ENCODE measurements at regions not wholly inside any gene's neighbourhood (a gene's known extent, or its start where the extent isn't known, plus 50 kb on each side); places are given as distances from the start of the nearest gene placed in this dataset.
"Not testable (repeated sequence)": the region's sequence is repeated elsewhere in the genome, so short reads cannot be mapped to it uniquely, and the experiment has no call there.

DNA sequence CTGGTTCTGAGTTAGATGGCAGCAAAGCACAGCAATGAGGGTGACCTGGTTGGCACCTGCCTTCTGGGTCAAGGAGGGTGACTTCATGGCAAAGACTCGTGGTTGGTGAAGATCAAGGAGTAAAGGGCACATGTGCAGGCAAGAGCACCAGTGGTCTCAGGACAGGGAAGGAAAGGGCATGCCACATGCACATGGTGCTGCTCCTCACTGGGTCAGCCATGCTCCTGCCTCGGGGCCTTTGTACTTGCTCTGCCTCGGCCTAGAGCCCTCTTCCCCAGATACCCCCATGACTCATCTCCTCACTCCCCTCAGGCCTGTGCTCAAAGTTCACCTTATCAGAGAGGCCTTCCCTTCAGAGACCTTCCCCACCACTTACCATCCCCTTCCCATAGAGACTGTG is 106.7 kb upstream of the KDM7A start:
- Mint-ChIP-seq H3K9me3 (ENCODE audit: low read depth) (peaks cover 7% of the 10 kb centered on the region), H3K27ac (no peak overlapping the region), H3K4me3 (no peak overlapping the region), H3K36me3 (peaks cover 2% of the 10 kb centered on the region), H3K4me1 (ENCODE audit: low read depth) (no peaks in the 10 kb centered on the region), H3K27me3 (no peaks in the 10 kb centered on the region)

DNA sequence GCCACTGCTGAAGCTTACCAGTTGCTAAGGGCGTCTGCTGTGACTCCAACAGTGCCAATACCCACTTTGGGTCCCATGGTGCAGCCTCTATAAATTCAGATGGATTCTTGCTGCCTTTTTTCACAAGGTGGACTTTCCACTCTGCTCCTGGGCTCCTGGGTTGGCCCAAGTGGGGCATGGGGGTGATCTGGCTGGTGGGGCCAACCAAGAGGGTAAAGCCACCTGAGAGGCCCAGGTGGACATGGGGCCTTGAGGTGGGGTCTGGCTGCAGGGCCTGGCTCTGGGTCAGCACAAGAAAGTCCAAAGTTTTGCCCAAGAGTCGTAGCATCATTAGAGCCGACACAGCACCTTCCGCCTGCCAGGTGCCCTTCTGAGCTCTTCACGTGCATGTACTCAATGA is 105.2 kb upstream of the KDM7A start:
- Mint-ChIP-seq H3K4me1 (ENCODE audit: low read depth) (no peaks in the 10 kb centered on the region), H3K36me3 (no peaks in the 10 kb centered on the region), H3K4me3 (no peak overlapping the region), H3K27ac (no peak overlapping the region), H3K27me3 (no peaks in the 10 kb centered on the region), H3K9me3 (ENCODE audit: low read depth) (peaks cover 7% of the 10 kb centered on the region)

DNA sequence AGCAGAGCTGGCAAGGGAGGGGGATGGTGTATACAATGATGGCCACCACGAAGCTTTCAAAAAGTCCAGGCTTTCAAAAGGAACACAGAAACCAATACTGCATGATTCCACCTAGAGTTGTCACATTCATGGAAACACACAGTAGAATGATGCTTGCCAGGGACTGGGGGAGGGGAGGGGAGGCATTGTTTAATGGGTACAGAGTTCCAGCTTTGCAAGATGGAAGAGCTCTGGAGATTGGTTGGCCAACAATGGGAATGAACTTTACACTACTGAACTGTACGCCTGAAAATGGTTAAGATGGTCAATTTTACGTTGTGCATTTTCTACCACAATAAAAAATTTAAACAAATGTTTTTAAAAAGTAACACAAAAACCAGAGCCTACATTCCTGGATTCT is 104.5 kb upstream of the KDM7A start:
- Mint-ChIP-seq H3K27me3 (no peaks in the 10 kb centered on the region), H3K27ac (no peak overlapping the region), H3K4me1 (ENCODE audit: low read depth) (no peaks in the 10 kb centered on the region), H3K4me3 (no peak overlapping the region), H3K9me3 (ENCODE audit: low read depth) (peaks cover 7% of the 10 kb centered on the region), H3K36me3 (no peaks in the 10 kb centered on the region)

DNA sequence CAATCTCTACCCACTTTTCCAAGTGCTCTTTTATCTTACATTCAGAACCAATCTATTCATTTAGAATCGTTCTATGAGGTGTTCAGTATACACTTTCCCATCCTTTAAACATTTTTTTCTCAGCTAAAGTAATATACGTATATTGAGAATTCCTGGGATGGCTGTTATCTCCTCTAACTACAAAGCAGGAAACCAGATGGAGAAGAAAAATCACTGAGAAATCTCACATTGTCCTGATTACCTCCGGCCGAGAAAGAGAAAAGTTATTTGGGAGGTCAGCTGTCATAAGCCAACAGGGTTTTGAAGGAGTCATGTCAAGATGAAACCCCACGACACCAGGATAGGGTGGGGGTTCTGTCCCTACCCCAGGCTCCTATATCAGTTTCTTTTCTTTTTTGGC is 99.2 kb upstream of the KDM7A start:
- Mint-ChIP-seq H3K27me3 (no peaks in the 10 kb centered on the region), H3K9me3 (ENCODE audit: low read depth) (no peaks in the 10 kb centered on the region), H3K4me3 (no peak overlapping the region), H3K36me3 (no peaks in the 10 kb centered on the region), H3K4me1 (ENCODE audit: low read depth) (no peaks in the 10 kb centered on the region), H3K27ac (no peak overlapping the region)

DNA sequence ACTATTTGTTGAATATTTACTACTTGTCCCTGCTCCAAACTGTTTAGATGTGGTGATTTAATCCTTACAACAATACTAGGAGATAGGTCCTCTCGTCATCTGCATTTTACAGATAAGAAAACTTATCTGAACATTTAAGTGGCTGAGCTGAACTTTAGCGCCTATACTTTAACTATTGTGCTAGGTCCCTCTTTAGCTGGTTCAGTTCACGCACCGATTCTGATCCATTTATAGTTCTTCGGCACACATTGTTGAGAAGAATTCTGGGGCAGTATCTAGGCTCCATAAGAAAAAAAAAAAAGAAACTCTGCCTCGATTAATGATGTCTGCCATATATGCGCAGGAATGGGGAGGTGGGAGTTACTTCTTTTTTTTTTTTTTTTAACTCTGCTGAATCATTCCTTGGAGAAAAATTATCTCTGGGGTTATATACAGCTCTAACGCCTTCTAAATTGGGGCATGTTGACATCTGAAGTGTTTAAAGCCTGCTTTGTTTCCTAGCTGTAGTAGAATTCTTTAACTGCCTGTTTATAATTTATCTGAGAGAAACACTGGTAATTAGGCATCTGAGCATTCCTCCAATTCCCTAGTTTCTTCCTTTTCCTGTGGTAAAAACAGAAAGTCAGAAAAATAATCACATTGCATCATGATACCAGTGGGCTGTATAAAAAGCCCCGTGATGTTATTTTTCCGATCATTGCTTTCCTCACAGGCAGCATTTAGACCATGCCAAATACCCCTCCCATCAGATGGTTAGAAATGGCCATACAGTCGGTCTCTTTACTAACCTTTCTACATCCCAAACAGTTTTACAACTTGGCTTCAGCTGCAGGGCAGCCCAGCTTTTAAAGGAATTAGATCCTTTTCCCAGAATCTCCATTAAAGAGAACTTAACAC is 98.5 kb upstream of the KDM7A start:
- H3K4me3 Mint-ChIP-seq: no peak overlapping the region
- no peaks in the 10 kb centered on the region for H3K36me3 Mint-ChIP-seq
- no peaks in the 10 kb centered on the region for H3K27me3 Mint-ChIP-seq
- H3K9me3 Mint-ChIP-seq (ENCODE audit: low read depth): no peaks in the 10 kb centered on the region
- no peak overlapping the region for H3K27ac Mint-ChIP-seq
- peaks cover under 1% of the 10 kb centered on the region for H3K4me1 Mint-ChIP-seq (ENCODE audit: low read depth)

DNA sequence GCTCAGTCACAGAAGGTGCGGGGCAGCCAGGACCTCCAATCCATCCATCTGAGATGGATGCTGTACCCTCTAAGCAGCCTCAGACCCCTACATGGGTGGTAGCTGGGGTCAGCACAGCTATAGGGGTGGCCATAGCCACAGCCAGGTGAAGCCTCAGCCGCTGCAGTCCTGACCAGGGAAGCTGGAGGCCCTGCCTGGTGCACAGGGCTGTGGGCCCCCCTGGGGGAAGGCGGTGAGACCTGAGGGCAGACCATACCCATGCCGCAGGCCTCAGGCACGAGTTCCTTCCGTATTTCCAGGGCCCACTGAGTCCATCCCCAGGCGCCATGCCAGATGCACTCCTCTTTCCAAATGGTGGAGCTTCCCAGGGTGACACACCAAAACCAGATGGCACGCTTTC is 96.6 kb upstream of the KDM7A start:
- Mint-ChIP-seq H3K4me3 (no peak overlapping the region), H3K9me3 (ENCODE audit: low read depth) (no peaks in the 10 kb centered on the region), H3K36me3 (no peaks in the 10 kb centered on the region), H3K27me3 (no peaks in the 10 kb centered on the region), H3K4me1 (ENCODE audit: low read depth) (peaks cover 15% of the 10 kb centered on the region), H3K27ac (no peak overlapping the region)

DNA sequence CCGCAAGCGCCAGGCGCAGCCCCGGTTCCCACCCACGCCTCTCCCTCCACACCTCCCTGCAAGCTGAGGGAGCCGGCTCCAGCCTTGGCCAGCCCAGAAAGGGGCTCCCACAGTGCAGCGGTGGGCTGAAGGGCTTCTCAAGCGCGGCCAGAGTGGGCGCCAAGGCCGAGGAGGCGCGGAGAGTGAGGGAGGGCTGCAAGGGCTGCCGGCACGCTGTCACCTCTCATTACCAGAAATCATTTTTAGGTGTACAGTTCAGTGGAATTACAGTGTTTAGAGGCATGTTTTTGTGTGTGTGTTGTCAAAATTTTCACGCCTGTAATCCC is 94.8 kb upstream of the KDM7A start:
- not testable (repeated sequence) for H3K4me3 Mint-ChIP-seq; H3K27me3 Mint-ChIP-seq; H3K9me3 Mint-ChIP-seq (ENCODE audit: low read depth); H3K27ac Mint-ChIP-seq; H3K36me3 Mint-ChIP-seq
- peaks cover 30% of the 10 kb centered on the region for H3K4me1 Mint-ChIP-seq (ENCODE audit: low read depth)

DNA sequence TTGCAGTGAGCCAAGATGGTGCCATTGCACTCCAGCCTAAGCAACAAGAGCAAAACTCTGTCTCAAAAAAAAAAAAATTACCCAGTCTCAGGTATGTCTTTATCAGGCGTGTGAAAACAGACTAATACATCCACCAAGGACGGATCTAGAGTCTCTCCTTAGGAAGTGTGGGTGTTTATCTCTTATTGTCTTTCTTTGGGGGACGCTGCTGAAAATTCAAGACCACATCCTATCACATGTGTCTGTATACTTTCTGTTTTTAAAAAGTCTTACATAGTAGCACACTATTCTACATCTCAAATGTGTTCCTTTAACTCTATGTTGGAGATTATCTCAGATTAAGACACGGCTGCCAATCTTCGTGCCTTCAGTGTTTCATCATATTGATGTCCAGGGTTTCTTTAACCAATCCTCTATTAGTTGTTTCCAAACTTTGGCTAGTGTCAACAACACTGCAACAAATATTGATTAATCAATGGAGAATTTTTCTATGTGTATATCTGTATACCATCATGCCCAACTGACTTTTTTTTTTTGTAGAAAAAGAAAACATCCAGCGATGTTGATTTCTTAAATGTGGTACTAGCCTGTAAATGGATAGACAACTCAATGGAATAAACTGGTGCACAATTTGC is 92.3 kb upstream of the KDM7A start:
- H3K4me1 Mint-ChIP-seq (ENCODE audit: low read depth): peaks cover 40% of the 10 kb centered on the region
- peak overlapping the region; percentile 77 for H3K27ac Mint-ChIP-seq
- H3K4me3 Mint-ChIP-seq: peak overlapping the region; percentile 51
- no peaks in the 10 kb centered on the region for H3K27me3 Mint-ChIP-seq
- peaks cover 2% of the 10 kb centered on the region for H3K36me3 Mint-ChIP-seq
- H3K9me3 Mint-ChIP-seq (ENCODE audit: low read depth): no peaks in the 10 kb centered on the region

DNA sequence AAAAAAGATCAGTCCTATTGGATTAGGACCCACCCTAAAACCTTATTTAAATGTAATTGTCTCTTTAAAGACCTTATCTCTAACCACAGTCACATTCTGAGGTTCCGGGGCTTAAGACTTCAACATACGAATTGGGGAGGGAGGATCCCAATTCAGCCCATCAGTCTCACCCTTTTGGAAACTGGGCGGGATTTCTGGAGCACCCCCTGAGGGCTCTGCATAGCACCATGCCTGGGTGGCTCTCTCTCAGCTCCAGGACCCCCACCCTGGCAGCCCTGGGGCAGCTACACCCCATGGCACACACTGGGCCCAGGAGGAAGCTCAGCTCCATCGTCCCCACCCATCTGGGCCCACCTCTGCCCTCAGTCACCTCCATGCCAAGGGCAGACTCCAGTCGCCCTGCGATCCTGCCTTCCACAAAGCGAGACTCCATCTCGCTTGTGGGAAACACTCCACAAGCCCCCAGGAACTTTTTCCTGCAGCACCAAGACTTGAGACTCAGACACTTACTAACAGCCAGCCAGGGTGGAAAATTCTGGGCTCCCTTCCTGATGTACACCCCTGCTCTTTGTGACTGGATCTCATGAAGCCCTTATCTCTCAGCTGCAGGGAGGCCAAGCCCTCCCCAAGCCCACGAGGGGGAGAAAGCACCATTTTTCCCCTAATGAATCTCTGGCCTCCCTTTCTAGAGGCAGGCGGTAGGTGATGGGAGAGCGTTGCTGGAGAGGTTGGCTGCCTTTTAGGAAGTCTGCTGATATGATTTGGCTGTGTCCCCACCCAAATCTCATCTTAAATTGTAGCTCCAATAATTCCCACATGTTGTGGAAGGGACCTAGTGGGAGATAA is 90.8 kb upstream of the KDM7A start:
- Mint-ChIP-seq H3K4me1 (ENCODE audit: low read depth) (peaks cover 55% of the 10 kb centered on the region), H3K36me3 (peaks cover 2% of the 10 kb centered on the region), H3K27ac (peak overlapping the region; percentile 64), H3K27me3 (no peaks in the 10 kb centered on the region), H3K9me3 (ENCODE audit: low read depth) (no peaks in the 10 kb centered on the region), H3K4me3 (no peak overlapping the region)

DNA sequence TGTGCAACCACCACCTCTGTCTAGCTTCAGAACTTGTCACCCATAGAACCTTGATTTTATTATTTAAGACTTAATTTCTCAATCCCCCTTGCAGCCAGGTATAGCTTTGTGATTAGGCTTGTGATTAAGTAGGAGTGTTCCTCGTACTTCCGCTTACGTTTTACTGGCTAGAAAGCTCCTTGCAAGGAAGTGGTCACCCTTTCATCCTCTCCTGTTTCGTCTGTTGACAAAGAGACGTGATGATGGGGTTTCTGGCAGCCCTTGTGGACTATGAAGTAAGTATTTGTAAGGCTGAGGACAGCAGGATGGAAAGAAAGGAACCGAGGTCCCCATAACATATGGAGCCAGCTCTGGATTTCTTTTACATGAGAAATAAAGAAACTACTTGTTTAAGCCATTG is 86.5 kb upstream of the KDM7A start:
- peaks cover 65% of the 10 kb centered on the region for H3K4me1 Mint-ChIP-seq (ENCODE audit: low read depth)
- peaks cover 2% of the 10 kb centered on the region for H3K36me3 Mint-ChIP-seq
- peak overlapping the region; percentile 83 for H3K27ac Mint-ChIP-seq
- no peaks in the 10 kb centered on the region for H3K9me3 Mint-ChIP-seq (ENCODE audit: low read depth)
- no peaks in the 10 kb centered on the region for H3K27me3 Mint-ChIP-seq
- peak overlapping the region; percentile 65 for H3K4me3 Mint-ChIP-seq

DNA sequence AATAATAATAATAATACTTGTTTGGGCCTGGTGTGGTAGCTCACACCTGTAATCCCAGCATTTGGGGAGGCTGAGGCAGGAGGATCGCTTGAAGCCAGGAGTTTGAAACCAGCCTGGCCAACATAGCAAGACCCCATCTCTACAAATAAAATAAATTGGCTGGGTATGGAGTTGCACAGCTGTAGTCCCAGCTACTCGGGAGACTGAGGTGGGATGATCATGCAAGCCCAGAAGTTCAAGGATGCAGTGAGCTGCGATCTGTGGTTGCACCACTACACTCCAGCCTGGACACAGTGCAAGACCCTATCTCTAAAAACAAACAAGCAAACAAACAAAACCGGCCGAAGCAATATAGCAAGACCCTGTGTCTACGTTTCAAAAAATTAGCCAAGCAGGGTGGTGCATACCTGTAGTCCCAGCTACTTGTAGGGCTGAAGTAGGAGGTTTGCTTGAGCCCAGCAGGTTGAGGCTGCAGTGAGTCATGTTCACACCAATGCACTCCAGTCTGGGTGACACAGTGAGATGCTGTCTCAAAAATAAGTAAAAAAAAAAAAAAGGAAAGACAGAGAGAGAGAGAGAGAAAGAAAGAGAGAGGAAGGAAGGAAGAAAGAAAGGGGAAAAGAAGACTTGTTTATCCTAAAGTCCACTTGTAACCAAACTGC is 85.6 kb upstream of the KDM7A start:
- H3K27ac Mint-ChIP-seq: peak overlapping the region; percentile 64
- H3K36me3 Mint-ChIP-seq: peaks cover 3% of the 10 kb centered on the region
- peak overlapping the region; percentile 55 for H3K4me3 Mint-ChIP-seq
- peaks cover 2% of the 10 kb centered on the region for H3K9me3 Mint-ChIP-seq (ENCODE audit: low read depth)
- no peaks in the 10 kb centered on the region for H3K27me3 Mint-ChIP-seq
- H3K4me1 Mint-ChIP-seq (ENCODE audit: low read depth): peaks cover 56% of the 10 kb centered on the region

DNA sequence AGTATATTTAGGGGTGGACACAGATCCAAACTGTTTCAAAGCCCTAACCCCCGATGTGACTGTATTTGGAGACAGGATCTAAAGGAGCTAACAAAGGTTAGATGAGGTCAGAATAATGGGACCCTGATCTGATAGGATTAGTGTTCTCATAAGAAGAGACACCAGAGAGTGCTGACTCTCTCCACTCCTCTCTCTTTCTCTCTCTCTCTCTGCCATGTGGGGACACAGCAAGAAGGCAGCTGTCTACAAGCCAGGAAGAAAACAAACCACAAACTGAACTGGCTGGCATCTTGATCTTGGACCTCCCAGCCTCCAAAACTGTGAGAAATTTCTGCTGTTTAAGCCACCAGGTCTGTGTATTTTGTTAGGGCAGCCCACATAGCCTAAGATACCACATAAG is 84.7 kb upstream of the KDM7A start:
- Mint-ChIP-seq H3K27ac (peak overlapping the region; percentile 76), H3K9me3 (ENCODE audit: low read depth) (peaks cover 6% of the 10 kb centered on the region), H3K27me3 (no peaks in the 10 kb centered on the region), H3K4me1 (ENCODE audit: low read depth) (peaks cover 50% of the 10 kb centered on the region), H3K4me3 (no peak overlapping the region), H3K36me3 (peaks cover 3% of the 10 kb centered on the region)

DNA sequence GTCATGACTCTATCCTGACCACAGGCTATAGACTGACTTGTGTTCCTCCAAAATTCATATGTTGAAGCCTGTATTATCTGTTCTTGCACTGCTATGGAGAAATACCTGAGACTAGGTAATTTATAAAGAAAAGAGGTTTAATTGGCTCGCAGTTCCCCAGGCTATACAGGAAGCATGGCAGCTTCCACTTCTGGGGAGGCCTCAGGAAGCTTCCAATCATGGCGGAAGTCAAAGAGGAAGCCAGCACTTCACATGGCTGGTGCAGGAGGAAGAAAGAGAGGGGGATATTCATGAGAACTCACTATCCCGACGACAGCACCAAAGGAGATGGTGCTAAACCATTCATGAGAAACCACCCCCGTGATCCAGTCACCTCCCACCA is 84.3 kb upstream of the KDM7A start:
- Mint-ChIP-seq H3K4me1 (ENCODE audit: low read depth) (peaks cover 50% of the 10 kb centered on the region), H3K27ac (no peak overlapping the region), H3K4me3 (no peak overlapping the region), H3K36me3 (peaks cover 3% of the 10 kb centered on the region), H3K9me3 (ENCODE audit: low read depth) (peaks cover 6% of the 10 kb centered on the region), H3K27me3 (no peaks in the 10 kb centered on the region)

DNA sequence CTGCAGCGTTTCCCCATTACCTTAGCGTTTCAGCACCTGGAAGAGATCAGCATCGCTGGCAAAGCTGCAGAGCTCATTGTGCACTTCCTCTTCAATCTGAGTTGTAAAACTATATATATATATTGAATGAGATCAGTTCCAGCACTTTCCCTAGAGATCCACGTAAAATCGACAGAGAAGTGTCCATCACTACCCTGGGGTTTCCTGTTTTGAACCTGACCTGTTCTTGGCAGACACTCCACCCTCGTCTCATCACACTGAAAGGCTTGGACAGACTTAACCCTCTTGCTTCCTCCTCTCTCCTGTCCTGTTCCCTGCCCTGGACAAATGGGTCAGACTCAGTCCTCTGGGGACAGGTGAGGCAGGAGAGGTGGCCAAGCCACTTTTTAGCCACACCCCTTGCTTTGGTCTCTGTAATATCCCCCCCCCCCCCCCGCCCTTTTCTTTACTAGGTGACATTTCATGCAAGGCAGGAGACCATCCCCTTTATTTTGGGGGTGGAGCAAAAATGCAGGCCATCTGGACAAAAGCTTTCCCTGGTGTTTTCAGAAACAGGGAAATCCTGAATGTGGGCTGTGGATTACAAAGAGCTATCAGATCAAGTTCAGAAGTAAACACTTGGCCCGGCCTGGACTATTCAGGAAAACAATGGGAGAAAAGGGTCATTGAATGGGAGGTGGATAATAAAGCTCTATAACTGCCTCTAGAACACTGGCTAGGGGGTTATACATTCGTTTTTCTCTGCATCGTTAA is 83.7 kb upstream of the KDM7A start:
- H3K36me3 Mint-ChIP-seq: peaks cover 3% of the 10 kb centered on the region
- H3K4me3 Mint-ChIP-seq: no peak overlapping the region
- H3K27me3 Mint-ChIP-seq: no peaks in the 10 kb centered on the region
- peaks cover 50% of the 10 kb centered on the region for H3K4me1 Mint-ChIP-seq (ENCODE audit: low read depth)
- no peak overlapping the region for H3K27ac Mint-ChIP-seq
- H3K9me3 Mint-ChIP-seq (ENCODE audit: low read depth): peaks cover 6% of the 10 kb centered on the region
